ENCODE measurements at regions not wholly inside any gene's neighbourhood (a gene's known extent, or its start where the extent isn't known, plus 50 kb on each side); places are given as distances from the start of the nearest gene placed in this dataset.

- POLR2A ChIA-PET (ENCODE audit: unreplicated experiment): no interaction called here
- CTCF ChIA-PET: no interaction called here
- Histone ChIP-seq H3K4me2 (no peak overlapping the region), H2AFZ (no peak overlapping the region), H3K9me2 (ENCODE audit: insufficient read depth) (no peaks in the 10 kb centered on the region), H3K4me3 (no peak overlapping the region), H3K27ac (no peak overlapping the region), H4K20me1 (ENCODE audit: insufficient read depth) (no peaks in the 10 kb centered on the region), H3K36me3 (ENCODE audit: low read depth) (no peaks in the 10 kb centered on the region), H3K79me2 (ENCODE audit: low read depth) (no peaks in the 10 kb centered on the region), H3K4me1 (replicated peaks; ENCODE audit: insufficient read depth) (no peaks in the 10 kb centered on the region), H3K9me3 (ENCODE audit: insufficient read depth, low read depth) (no peaks in the 10 kb centered on the region), H3K27me3 (ENCODE audit: insufficient read depth, low read depth) (no peaks in the 10 kb centered on the region), H3F3A (ENCODE audit: insufficient read depth, low read depth) (no peaks in the 10 kb centered on the region)
- no peak for DNase-seq
- intact Hi-C loops (cut with micrococcal nuclease; ENCODE audit: unreplicated experiment): no loop called here
- TF ChIP-seq EZH2 (IDR thresholded peaks at IDR 0.05; ENCODE audit: low read depth) (no peak), CTCF (conservative IDR thresholded peaks at IDR 0.05) (no peak)
- BruUV-seq (replicated peaks): no TSS peak
Measured at GRCh38 chr11:98862169-98862568, 158.6 kb upstream of the CNTN5 start.

DNA sequence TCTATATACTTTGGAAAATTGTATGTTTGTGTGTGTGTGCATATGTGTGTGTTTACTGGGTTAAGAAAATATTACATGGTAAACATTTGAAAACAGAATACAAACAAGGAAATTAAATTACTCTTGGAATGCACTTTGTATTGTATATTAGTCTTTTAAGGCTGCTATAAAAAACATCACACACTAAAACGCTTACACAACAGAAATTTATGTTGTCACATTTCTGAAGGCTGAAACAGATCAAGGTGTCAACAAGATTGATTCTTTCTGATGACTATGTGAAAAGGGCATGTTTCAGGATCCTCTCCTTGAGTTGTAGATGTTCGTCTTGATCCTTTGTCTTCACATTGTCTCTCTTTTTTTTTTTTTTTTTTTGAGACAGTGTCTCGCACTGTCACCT is 149.1 kb upstream of the CNTN5 start:
- Histone ChIP-seq H2AFZ (no peak overlapping the region), H3K27ac (no peak overlapping the region), H3K4me1 (replicated peaks; ENCODE audit: insufficient read depth) (no peaks in the 10 kb centered on the region), H3K4me3 (no peak overlapping the region), H4K20me1 (ENCODE audit: insufficient read depth) (no peaks in the 10 kb centered on the region), H3F3A (ENCODE audit: insufficient read depth, low read depth) (no peaks in the 10 kb centered on the region), H3K4me2 (no peak overlapping the region), H3K27me3 (ENCODE audit: insufficient read depth, low read depth) (no peaks in the 10 kb centered on the region), H3K79me2 (ENCODE audit: low read depth) (no peaks in the 10 kb centered on the region), H3K9me3 (ENCODE audit: insufficient read depth, low read depth) (no peaks in the 10 kb centered on the region), H3K36me3 (ENCODE audit: low read depth) (no peaks in the 10 kb centered on the region), H3K9me2 (ENCODE audit: insufficient read depth) (no peaks in the 10 kb centered on the region)
- TF ChIP-seq EZH2 (IDR thresholded peaks at IDR 0.05; ENCODE audit: low read depth) (no peak), CTCF (conservative IDR thresholded peaks at IDR 0.05) (no peak)
- ChIA-PET POLR2A (ENCODE audit: unreplicated experiment) (interaction anchor here (0.6 kb wide), 1 partner anchor 20 kb away, joined by 4 read pairs; no protein-coding TSS in a partner anchor), CTCF (no interaction called here)
- intact Hi-C loops (cut with micrococcal nuclease; ENCODE audit: unreplicated experiment): no loop called here
- no TSS peak for BruUV-seq (replicated peaks)
- no peak for DNase-seq

DNA sequence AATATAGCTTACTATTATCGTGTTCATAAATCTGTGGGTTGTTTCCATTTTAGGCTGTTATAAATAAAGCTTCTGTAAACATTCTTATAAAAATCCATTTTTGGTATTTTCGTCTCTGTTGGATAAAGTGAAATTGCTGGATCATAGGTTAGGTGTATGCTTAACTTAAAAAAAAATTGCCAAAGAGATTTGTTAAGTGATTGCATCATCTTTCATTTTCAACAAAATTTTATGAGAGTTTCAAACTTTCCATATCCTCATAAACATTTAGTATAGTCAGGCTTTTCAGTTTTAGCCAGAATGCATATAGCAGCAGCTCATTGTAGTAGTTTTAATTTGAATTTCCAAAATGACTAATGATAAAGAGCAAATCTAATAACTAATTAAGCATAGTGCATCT is 146.7 kb upstream of the CNTN5 start:
- TF ChIP-seq CTCF (conservative IDR thresholded peaks at IDR 0.05) (no peak), EZH2 (IDR thresholded peaks at IDR 0.05; ENCODE audit: low read depth) (no peak)
- no peaks in the 10 kb centered on the region for H3K9me3 ChIP-seq (ENCODE audit: insufficient read depth, low read depth)
- H3K9me2 ChIP-seq (ENCODE audit: insufficient read depth): no peaks in the 10 kb centered on the region
- no peaks in the 10 kb centered on the region for H3K36me3 ChIP-seq (ENCODE audit: low read depth)
- H3F3A ChIP-seq (ENCODE audit: insufficient read depth, low read depth): no peaks in the 10 kb centered on the region
- no peaks in the 10 kb centered on the region for H3K4me1 ChIP-seq (replicated peaks; ENCODE audit: insufficient read depth)
- H3K27me3 ChIP-seq (ENCODE audit: insufficient read depth, low read depth): no peaks in the 10 kb centered on the region
- no peaks in the 10 kb centered on the region for H4K20me1 ChIP-seq (ENCODE audit: insufficient read depth)
- no peak overlapping the region for H2AFZ ChIP-seq
- H3K4me3 ChIP-seq: no peak overlapping the region
- POLR2A ChIA-PET (ENCODE audit: unreplicated experiment): no interaction called here
- H3K79me2 ChIP-seq (ENCODE audit: low read depth): no peaks in the 10 kb centered on the region
- CTCF ChIA-PET: no interaction called here
- intact Hi-C loops (cut with micrococcal nuclease; ENCODE audit: unreplicated experiment): no loop called here
- DNase-seq: no peak
- BruUV-seq (replicated peaks): no TSS peak
- no peak overlapping the region for H3K27ac ChIP-seq
- no peak overlapping the region for H3K4me2 ChIP-seq

All from PC-9 (cell line).